CD4-positive, alpha-beta T cell (primary cell): ENCODE measurements at regions not wholly inside any gene's neighbourhood (a gene's known extent, or its start where the extent isn't known, plus 50 kb on each side); places are given as distances from the start of the nearest gene placed in this dataset.

Source experiments
- ATAC-seq: fragments of 200-7000 bp; cut with Tn5 transposase; one replicate; pipeline ENCODE4 v1.10.0; 2022; ENCODE audit warnings: mild to moderate bottlenecking; ENCODE audit not compliant: poor library complexity
- CTCF ChIA-PET: fragments of 350-600 bp; sonication (Branson Sonifier 250); formaldehyde crosslinking; loops from one replicate; lab custom pipeline; 2021; ENCODE audit warnings: antibody characterized with exemption, inconsistent platforms; lab: Charles Lee
- POLR2A ChIA-PET: fragments of 350-600 bp; sonication (Branson Sonifier 250); formaldehyde crosslinking; loops from one replicate; lab custom pipeline; 2021; ENCODE audit warnings: antibody characterized with exemption, inconsistent platforms; lab: Charles Lee
- DNase-seq, 14 experiments: peaks; one replicate each; pipeline ENCODE4 v3.0.0-alpha.2; 2013 to 2020; ENCODE audit warnings: mixed read lengths in 2 of 14
- H3K27ac ChIP-seq, 2 donors: one replicate each; pipeline versions ENCODE4 v1.5.1 to v1.7.0; 2013; ENCODE audit warnings: low read length in 2 of 2, low read depth in 1 of 2, mild to moderate bottlenecking in 1 of 2
- H3K27me3 ChIP-seq, 2 experiments: 1 replicate in 1 of 2; 2 replicates in 1 of 2; pipeline versions ENCODE4 v1.6.1 to v1.7.0; 2013; ENCODE audit warnings: low read length in 2 of 2, control low read depth in 1 of 2, mild to moderate bottlenecking in 1 of 2, moderate library complexity in 1 of 2; ENCODE audit not compliant: insufficient read depth in 2 of 2, control insufficient read depth in 1 of 2
- H3K36me3 ChIP-seq: one replicate; pipeline ENCODE4 v1.6.1; 2013; ENCODE audit warnings: low read length, control low read depth; ENCODE audit not compliant: insufficient read depth
- H3K4me1 ChIP-seq: one replicate; pipeline ENCODE4 v1.6.1; 2013; ENCODE audit warnings: low read length, control low read depth; ENCODE audit not compliant: insufficient read depth
- H3K4me3 ChIP-seq: one replicate; pipeline ENCODE4 v1.5.1; 2013; ENCODE audit warnings: mild to moderate bottlenecking, low read length, moderate library complexity
- H3K9me3 ChIP-seq, 2 experiments: 1 replicate in 1 of 2; 2 replicates in 1 of 2; pipeline versions ENCODE4 v1.6.1 to v1.7.0; 2013; ENCODE audit warnings: low read length in 2 of 2, mild to moderate bottlenecking in 2 of 2, control low read depth in 1 of 2, moderate library complexity in 1 of 2; ENCODE audit not compliant: control insufficient read depth in 1 of 2, insufficient read depth in 1 of 2
- H3K27ac Mint-ChIP-seq: one replicate; pipeline ENCODE4 v1.8.0; 2020; ENCODE audit warnings: mixed read lengths
- H3K27me3 Mint-ChIP-seq: one replicate; pipeline ENCODE4 v1.8.0; 2021; ENCODE audit warnings: mixed read lengths
- H3K36me3 Mint-ChIP-seq: one replicate; pipeline ENCODE4 v1.8.0; 2021; ENCODE audit warnings: low read depth, mixed read lengths
- H3K4me1 Mint-ChIP-seq: one replicate; pipeline ENCODE4 v1.8.0; 2021; ENCODE audit warnings: low read depth, mixed read lengths
- H3K4me3 Mint-ChIP-seq: one replicate; pipeline ENCODE4 v1.8.0; 2020; ENCODE audit warnings: mild to moderate bottlenecking, mixed read lengths
- H3K9me3 Mint-ChIP-seq: one replicate; pipeline ENCODE4 v1.8.0; 2020; ENCODE audit warnings: mixed read lengths
- intact Hi-C, 2 experiments: fragments of 100-400 bp; cut with DNase I in 1 of 2; cut with micrococcal nuclease in 1 of 2; formaldehyde crosslinking; loops; one replicate each; pipeline versions ENCODE4 v1.15.1 to v1.9.0; 2023 to 2025; cut with DNase I, micrococcal nuclease
- TF ChIP-seq, protein P1 (sequence below): fragments of 200-600 bp; IDR thresholded peaks from one replicate; pipeline ENCODE4 v1.8.0; 2022; ENCODE audit warnings: antibody characterized with exemption, mild to moderate bottlenecking

DNA sequence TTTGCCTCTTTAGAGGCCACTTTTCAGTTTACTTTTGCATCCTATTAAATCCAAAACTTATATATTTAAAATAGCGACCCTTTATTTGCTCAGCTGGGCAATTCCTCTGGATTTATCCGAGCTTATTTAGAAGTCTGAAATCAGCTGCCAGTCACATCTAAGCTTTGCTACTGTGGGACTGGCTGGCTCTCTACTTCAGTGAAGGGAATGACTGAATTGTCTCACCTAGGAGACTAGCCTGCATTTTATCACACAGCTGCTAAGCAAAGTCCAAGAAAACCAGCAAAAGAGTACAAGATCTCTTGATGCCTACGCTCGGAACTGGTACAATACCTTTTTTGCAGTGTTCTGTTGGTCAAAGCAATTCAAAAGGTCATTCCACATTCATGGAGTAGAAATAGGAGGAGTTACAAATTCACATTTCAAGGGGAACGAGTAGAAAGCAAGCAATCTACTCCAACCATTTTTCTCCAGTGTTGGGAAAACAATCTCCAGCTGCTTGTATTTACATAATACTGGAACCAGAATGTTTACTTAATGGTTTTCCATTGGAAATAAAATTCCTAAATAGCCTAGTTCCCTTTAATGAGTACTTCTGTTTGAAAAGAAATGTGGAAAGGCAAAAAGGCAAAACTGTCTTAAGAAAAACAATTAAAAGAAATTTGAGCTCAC lies 160.2 kb downstream of the MAGEB5 start:
- H3K27me3 Mint-ChIP-seq: no peaks in the 10 kb centered on the region
- Histone ChIP-seq H3K4me3 (no peak overlapping the region), H3K27me3 (no peaks in the 10 kb centered on the region), H3K9me3 (peaks cover 0 to 3% of the 10 kb centered on the region in 2 experiments), H3K36me3 (no peaks in the 10 kb centered on the region), H3K4me1 (no peaks in the 10 kb centered on the region), H3K27ac (no peak overlapping the region)
- ATAC-seq: no peak
- intact Hi-C loops: no loop called here
- no peak for DNase-seq
- no peak overlapping the region for H3K4me3 Mint-ChIP-seq
- POLR2A ChIA-PET: no interaction called here
- H3K36me3 Mint-ChIP-seq: no peaks in the 10 kb centered on the region
- no peak overlapping the region for H3K27ac Mint-ChIP-seq
- H3K4me1 Mint-ChIP-seq: no peaks in the 10 kb centered on the region
- CTCF ChIA-PET: no interaction called here
- TF ChIP-seq, protein P1, sequence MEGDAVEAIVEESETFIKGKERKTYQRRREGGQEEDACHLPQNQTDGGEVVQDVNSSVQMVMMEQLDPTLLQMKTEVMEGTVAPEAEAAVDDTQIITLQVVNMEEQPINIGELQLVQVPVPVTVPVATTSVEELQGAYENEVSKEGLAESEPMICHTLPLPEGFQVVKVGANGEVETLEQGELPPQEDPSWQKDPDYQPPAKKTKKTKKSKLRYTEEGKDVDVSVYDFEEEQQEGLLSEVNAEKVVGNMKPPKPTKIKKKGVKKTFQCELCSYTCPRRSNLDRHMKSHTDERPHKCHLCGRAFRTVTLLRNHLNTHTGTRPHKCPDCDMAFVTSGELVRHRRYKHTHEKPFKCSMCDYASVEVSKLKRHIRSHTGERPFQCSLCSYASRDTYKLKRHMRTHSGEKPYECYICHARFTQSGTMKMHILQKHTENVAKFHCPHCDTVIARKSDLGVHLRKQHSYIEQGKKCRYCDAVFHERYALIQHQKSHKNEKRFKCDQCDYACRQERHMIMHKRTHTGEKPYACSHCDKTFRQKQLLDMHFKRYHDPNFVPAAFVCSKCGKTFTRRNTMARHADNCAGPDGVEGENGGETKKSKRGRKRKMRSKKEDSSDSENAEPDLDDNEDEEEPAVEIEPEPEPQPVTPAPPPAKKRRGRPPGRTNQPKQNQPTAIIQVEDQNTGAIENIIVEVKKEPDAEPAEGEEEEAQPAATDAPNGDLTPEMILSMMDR: no peak
- no peaks in the 10 kb centered on the region for H3K9me3 Mint-ChIP-seq

DNA sequence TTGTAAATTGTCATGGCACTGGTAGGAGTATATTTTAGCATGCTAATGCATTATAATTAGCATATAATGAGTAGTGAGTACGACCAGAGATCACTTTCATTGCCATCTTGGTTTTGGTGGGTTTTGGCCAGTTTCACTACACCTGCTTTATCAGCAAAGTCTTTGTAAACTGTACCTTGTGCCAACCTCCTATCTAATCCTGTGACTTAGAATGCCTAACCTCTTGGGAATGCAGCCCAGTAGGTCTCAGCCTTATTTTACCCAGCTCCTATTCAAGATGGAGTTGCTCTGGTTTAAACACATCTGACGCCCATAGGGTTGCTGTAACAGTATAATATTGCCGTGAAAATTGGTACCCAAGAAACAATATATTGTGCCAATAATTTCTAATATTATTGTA lies 159.4 kb downstream of the MAGEB5 start:
- Histone ChIP-seq H3K36me3 (no peaks in the 10 kb centered on the region), H3K4me1 (no peaks in the 10 kb centered on the region), H3K4me3 (no peak overlapping the region), H3K27me3 (no peaks in the 10 kb centered on the region), H3K9me3 (peaks cover 0 to 3% of the 10 kb centered on the region in 2 experiments), H3K27ac (no peak overlapping the region)
- Mint-ChIP-seq H3K4me1 (no peaks in the 10 kb centered on the region), H3K36me3 (no peaks in the 10 kb centered on the region), H3K9me3 (no peaks in the 10 kb centered on the region), H3K27ac (no peak overlapping the region), H3K27me3 (no peaks in the 10 kb centered on the region), H3K4me3 (no peak overlapping the region)
- no peak for ATAC-seq
- TF ChIP-seq, protein P1: no peak
- POLR2A ChIA-PET: no interaction called here
- CTCF ChIA-PET: no interaction called here
- no peak for DNase-seq
- intact Hi-C loops: no loop called here

DNA sequence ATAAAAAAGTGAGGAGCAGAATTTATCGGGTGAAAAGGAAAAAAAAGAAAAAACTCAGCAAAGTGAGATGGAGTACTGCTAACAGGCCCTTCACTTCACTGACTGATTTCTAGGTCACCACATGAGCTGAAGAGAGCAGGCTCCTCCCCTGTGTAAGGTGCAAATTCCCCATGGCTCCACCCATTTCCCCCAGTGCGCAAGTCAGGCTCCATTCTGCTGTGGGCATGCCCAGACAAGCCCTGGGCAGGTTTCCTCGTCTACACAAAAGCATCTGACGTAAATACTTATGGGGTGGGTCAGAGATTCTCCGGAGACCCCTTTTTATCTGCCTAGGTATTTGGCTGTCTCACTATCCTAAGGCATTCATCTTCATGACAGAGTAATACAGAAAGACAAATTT lies 157.9 kb downstream of the MAGEB5 start:
- H3K27ac ChIP-seq: no peak overlapping the region
- ChIA-PET CTCF (no interaction called here), POLR2A (no interaction called here)
- ATAC-seq: no peak
- H3K36me3 ChIP-seq: no peaks in the 10 kb centered on the region
- Mint-ChIP-seq H3K4me1 (no peaks in the 10 kb centered on the region), H3K27ac (no peak overlapping the region), H3K36me3 (no peaks in the 10 kb centered on the region), H3K9me3 (no peaks in the 10 kb centered on the region), H3K27me3 (no peaks in the 10 kb centered on the region), H3K4me3 (no peak overlapping the region)
- H3K4me1 ChIP-seq: no peaks in the 10 kb centered on the region
- DNase-seq: no peak
- TF ChIP-seq, protein P1: no peak
- intact Hi-C loops: no loop called here
- H3K27me3 ChIP-seq: no peaks in the 10 kb centered on the region
- H3K4me3 ChIP-seq: no peak overlapping the region
- H3K9me3 ChIP-seq: peaks cover 0 to 3% of the 10 kb centered on the region in 2 experiments
